ENCODE measurements at regions not wholly inside any gene's neighbourhood (a gene's known extent, or its start where the extent isn't known, plus 50 kb on each side); places are given as distances from the start of the nearest gene placed in this dataset.

DNA sequence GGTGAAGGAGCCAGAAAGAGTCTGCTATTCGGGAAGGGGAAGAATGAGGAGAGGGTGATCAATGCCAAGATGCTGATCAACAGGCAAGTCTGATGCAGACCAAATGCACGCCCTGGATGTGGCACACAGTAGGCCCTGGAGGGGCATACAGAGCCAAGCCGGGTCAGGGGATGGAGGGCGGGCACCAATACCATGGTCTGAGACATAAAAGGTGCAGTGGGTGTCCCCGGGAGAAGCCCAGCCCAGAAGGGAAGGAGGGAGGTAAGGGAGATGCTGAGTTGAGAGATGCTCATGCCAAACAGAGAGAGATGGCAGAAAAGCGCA, 66.6 kb upstream of the ID2 start:
- Mint-ChIP-seq H3K36me3 (ENCODE audit: insufficient read depth in 1 of 3, low read depth in 3 of 3) (peaks cover 0 to 7% (median 3%) of the 10 kb centered on the region in 3 experiments; a peak in 5 of 7 replicates), H3K27ac (no peak overlapping the region; a peak in 1 of 7 replicates), H3K4me3 (no peak overlapping the region), H3K9me3 (peaks cover 3 to 8% of the 10 kb centered on the region in 2 experiments; a peak in 4 of 5 replicates), H3K4me1 (peaks cover 0 to 2% of the 10 kb centered on the region in 2 experiments; a peak in 1 of 4 replicates), H3K27me3 (ENCODE audit: low read depth) (peaks cover 16% of the 10 kb centered on the region)
- H3K18ac ChIP-seq (ENCODE audit: insufficient read length, low read depth, low read length), result no peak overlapping the region
- no peak overlapping the region for H3K56ac ChIP-seq (ENCODE audit: insufficient read length, low read depth, low read length)
- no peak overlapping the region for H3K27ac ChIP-seq (ENCODE audit: insufficient read length, low read depth, low read length)
- H2AFZ ChIP-seq (ENCODE audit: low read length), result no peak overlapping the region
- H3T11ph ChIP-seq (ENCODE audit: low read length), result no peak overlapping the region
- H3K9me3 ChIP-seq (ENCODE audit: control insufficient read depth, low read depth, low read length), result no peaks in the 10 kb centered on the region
- no peaks in the 10 kb centered on the region for H4K20me1 ChIP-seq (ENCODE audit: control insufficient read depth, insufficient read depth, insufficient read length)
- H4K5ac ChIP-seq (ENCODE audit: insufficient read length, low read depth, low read length), result no peak overlapping the region
- H4K91ac ChIP-seq (ENCODE audit: insufficient read length, low read depth, low read length), result no peak overlapping the region
- no peak overlapping the region for H2BK15ac ChIP-seq (ENCODE audit: low read depth, low read length)
- no peaks in the 10 kb centered on the region for H3K4me1 ChIP-seq (ENCODE audit: insufficient read depth, low read length)
- no peaks in the 10 kb centered on the region for H3K79me2 ChIP-seq (ENCODE audit: insufficient read depth, low read length)
- no peaks in the 10 kb centered on the region for H3K23me2 ChIP-seq (ENCODE audit: insufficient read length, low read depth, low read length, poor library complexity, severe bottlenecking)
- no peaks in the 10 kb centered on the region for H3K79me1 ChIP-seq (ENCODE audit: insufficient read depth, low read depth, low read length, poor library complexity, severe bottlenecking)
- H3K4me2 ChIP-seq (ENCODE audit: insufficient read depth, insufficient read length, low read length), result no peak overlapping the region
- H2BK12ac ChIP-seq (ENCODE audit: insufficient read length, low read depth, low read length), result no peak overlapping the region
- no peaks in the 10 kb centered on the region for H3K27me3 ChIP-seq (ENCODE audit: insufficient read depth, low read length)
- H2BK20ac ChIP-seq (ENCODE audit: low read depth, low read length, poor library complexity, severe bottlenecking), result no peak overlapping the region
- TF ChIP-seq, protein P1, sequence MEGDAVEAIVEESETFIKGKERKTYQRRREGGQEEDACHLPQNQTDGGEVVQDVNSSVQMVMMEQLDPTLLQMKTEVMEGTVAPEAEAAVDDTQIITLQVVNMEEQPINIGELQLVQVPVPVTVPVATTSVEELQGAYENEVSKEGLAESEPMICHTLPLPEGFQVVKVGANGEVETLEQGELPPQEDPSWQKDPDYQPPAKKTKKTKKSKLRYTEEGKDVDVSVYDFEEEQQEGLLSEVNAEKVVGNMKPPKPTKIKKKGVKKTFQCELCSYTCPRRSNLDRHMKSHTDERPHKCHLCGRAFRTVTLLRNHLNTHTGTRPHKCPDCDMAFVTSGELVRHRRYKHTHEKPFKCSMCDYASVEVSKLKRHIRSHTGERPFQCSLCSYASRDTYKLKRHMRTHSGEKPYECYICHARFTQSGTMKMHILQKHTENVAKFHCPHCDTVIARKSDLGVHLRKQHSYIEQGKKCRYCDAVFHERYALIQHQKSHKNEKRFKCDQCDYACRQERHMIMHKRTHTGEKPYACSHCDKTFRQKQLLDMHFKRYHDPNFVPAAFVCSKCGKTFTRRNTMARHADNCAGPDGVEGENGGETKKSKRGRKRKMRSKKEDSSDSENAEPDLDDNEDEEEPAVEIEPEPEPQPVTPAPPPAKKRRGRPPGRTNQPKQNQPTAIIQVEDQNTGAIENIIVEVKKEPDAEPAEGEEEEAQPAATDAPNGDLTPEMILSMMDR (conservative IDR thresholded peaks at IDR 0.05), result no peak
- H3K14ac ChIP-seq (ENCODE audit: insufficient read depth, low read length), result no peak overlapping the region
- H3K9ac ChIP-seq (ENCODE audit: extremely low read depth, insufficient read length, low read length), result no peak overlapping the region
- H3K4ac ChIP-seq (ENCODE audit: low read depth, low read length), result no peak overlapping the region
- H2BK120ac ChIP-seq (ENCODE audit: low read depth, low read length, poor library complexity, severe bottlenecking), result no peak overlapping the region
- DNase-seq, result no peak
- no peak overlapping the region for H2AK5ac ChIP-seq (ENCODE audit: insufficient read length, low read length)
- H3K23ac ChIP-seq (ENCODE audit: insufficient read length, low read depth, low read length), result no peak overlapping the region
- no peak overlapping the region for H4K8ac ChIP-seq (replicated peaks; ENCODE audit: insufficient read length, low read depth, low read length)
- H2BK5ac ChIP-seq (ENCODE audit: insufficient read length, low read length), result no peak overlapping the region
- no CpG with 5 or more reads among the region's 6 CpGs for WGBS (ENCODE audit: extremely low coverage, insufficient read length, low lambda C conversion rate)

All from H9 (cell line).